Left lung (tissue), 4 donors: ENCODE measurements at regions not wholly inside any gene's neighbourhood (a gene's known extent, or its start where the extent isn't known, plus 50 kb on each side); places are given as distances from the start of the nearest gene placed in this dataset.
A peak's percentile ranks its signal among the peaks of the same experiment; 100 is the strongest.

ENCODE experiments used
- ATAC-seq: fragments of 200-7000 bp; cut with Tn5 transposase; one replicate; pipeline ENCODE4 v1.9.1; 2020; ENCODE audit warnings: moderate library complexity
- DNase-seq, 4 donors: peaks; one replicate each; pipeline ENCODE4 v3.0.0-alpha.2; 2013 to 2020
- H3K27ac ChIP-seq, 2 donors: fragments of 200-600 bp; sonication (generic) in 1 of 2; one replicate each; pipeline versions ENCODE4 v1.5.0 to v1.8.0; 2020 to 2021
- H3K27me3 ChIP-seq, 2 donors: fragments of 200-600 bp; sonication (generic) in 1 of 2; one replicate each; pipeline versions ENCODE4 v1.5.0 to v1.8.0; 2020 to 2021
- H3K36me3 ChIP-seq, 2 donors: fragments of 200-600 bp; sonication (generic) in 1 of 2; one replicate each; pipeline versions ENCODE4 v1.5.0 to v1.8.0; 2020 to 2021
- H3K4me1 ChIP-seq, 2 donors: fragments of 200-600 bp; one replicate each; pipeline ENCODE4 v1.8.0; 2021
- H3K4me3 ChIP-seq, 2 donors: fragments of 200-600 bp; sonication (generic) in 1 of 2; one replicate each; pipeline versions ENCODE4 v1.5.0 to v1.8.0; 2020 to 2021; ENCODE audit warnings: mild to moderate bottlenecking in 1 of 2
- H3K9me3 ChIP-seq, 2 donors: fragments of 200-600 bp; sonication (generic) in 1 of 2; one replicate each; pipeline versions ENCODE4 v1.5.0 to v1.8.0; 2020 to 2021
- intact Hi-C, 2 donors: fragments of 100-400 bp; cut with DNase I; formaldehyde crosslinking; loops; one replicate each; pipeline versions ENCODE4 v1.11.2 to v1.14.2; 2022
- TF ChIP-seq, protein P1 (sequence below), 2 donors: fragments of 200-600 bp; sonication (generic) in 1 of 2; IDR thresholded peaks; one replicate each; pipeline versions ENCODE4 v1.5.0 to v1.8.0; 2021; ENCODE audit warnings: antibody characterized with exemption in 2 of 2
- donor health status: DM: no; HTN: yes; CAD: no.
- donor health status: DM: no; HTN: no; CAD: no.

DNA sequence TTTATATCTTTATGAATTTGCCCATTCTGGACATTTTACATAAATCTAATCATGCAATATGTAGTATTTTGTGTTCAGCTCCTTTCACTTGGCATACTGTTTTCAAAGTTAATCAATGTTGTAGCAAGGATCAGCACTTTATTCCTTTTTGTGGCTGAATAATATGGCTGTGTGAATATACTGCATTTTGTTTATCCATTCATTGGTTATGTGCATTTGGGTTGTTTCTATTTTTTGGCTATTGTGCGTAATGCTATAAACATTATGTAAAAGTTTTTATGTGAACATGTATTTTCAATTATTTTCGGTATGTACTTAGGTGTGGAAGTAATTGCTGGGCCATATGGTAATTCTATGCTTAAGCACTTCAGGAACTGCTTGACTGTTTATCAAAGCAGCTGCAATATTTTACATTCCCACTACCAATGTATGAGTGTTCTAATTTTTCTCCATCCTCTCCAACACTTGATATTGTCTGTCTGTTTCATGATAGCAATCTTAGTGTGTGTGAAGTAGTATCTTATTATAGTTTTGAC lies 101.3 kb upstream of the P2RY1 start:
- TF ChIP-seq, protein P1, sequence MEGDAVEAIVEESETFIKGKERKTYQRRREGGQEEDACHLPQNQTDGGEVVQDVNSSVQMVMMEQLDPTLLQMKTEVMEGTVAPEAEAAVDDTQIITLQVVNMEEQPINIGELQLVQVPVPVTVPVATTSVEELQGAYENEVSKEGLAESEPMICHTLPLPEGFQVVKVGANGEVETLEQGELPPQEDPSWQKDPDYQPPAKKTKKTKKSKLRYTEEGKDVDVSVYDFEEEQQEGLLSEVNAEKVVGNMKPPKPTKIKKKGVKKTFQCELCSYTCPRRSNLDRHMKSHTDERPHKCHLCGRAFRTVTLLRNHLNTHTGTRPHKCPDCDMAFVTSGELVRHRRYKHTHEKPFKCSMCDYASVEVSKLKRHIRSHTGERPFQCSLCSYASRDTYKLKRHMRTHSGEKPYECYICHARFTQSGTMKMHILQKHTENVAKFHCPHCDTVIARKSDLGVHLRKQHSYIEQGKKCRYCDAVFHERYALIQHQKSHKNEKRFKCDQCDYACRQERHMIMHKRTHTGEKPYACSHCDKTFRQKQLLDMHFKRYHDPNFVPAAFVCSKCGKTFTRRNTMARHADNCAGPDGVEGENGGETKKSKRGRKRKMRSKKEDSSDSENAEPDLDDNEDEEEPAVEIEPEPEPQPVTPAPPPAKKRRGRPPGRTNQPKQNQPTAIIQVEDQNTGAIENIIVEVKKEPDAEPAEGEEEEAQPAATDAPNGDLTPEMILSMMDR (IDR thresholded peaks at IDR 0.05): no peak
- ATAC-seq: no peak
- Histone ChIP-seq H3K4me1 (no peaks in the 10 kb centered on the region), H3K36me3 (no peaks in the 10 kb centered on the region), H3K27ac (no peak overlapping the region), H3K9me3 (no peaks in the 10 kb centered on the region), H3K27me3 (no peaks in the 10 kb centered on the region), H3K4me3 (no peak overlapping the region)
- intact Hi-C loops: no loop called here
- DNase-seq: no peak

DNA sequence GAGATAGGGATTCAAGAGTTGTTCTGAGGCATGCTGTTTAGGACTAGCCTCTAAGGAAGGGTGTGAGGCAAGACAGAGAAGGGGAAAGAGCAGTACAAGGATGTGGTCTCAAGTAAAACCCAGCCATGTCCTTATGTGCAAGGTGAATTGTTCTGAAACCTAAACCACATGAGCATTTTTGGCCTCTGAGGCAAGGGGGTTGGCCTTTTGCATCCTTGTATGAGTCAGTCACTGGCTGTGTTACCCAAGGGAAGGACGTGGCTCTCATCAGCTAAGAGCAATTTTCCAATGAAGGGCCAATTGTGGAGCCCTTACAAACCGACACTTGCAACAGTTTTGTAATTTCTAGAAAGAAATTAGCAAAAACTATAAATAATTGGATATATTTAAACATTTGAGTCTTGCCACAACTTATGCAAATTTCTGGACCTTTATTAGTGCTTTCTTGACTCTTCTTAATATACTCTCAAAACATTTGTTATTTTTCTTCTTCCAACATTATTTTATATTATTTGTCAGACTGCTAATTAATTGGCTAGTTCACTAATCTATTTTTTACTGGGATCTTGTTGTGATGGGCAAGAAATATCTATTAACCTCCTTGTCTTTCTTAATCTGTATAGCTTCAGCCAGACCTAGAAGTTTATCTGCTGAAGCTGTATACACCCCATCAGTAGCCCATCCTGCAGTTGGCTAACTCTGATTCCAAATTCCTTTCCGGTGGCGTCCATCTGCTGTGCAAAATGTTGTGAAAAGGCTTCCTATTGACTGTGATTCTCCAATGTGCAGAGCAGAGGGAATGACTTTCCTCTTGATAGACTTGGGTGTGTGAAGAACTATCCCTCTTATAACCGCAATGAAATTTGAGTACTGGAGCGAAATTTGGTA lies 97.7 kb upstream of the P2RY1 start:
- Histone ChIP-seq H3K9me3 (no peaks in the 10 kb centered on the region), H3K36me3 (no peaks in the 10 kb centered on the region), H3K27ac (no peak overlapping the region), H3K4me3 (no peak overlapping the region), H3K27me3 (no peaks in the 10 kb centered on the region), H3K4me1 (no peaks in the 10 kb centered on the region)
- TF ChIP-seq, protein P1 (IDR thresholded peaks at IDR 0.05): no peak
- DNase-seq (peak in 1 of 4 donors; percentile 34), ATAC-seq (peak; percentile 70)
- intact Hi-C loops: no loop called here

GRCh38 chr3:152738656-152739055 lies 96.3 kb upstream of the P2RY1 start:
- Histone ChIP-seq H3K9me3 (no peaks in the 10 kb centered on the region), H3K27me3 (no peaks in the 10 kb centered on the region), H3K36me3 (no peaks in the 10 kb centered on the region), H3K4me3 (no peak overlapping the region), H3K27ac (no peak overlapping the region), H3K4me1 (no peaks in the 10 kb centered on the region)
- intact Hi-C loops: no loop called here
- DNase-seq (peak in 2 of 4 donors; percentile 44 to 69), ATAC-seq (peak; percentile 22)
- TF ChIP-seq, protein P1 (IDR thresholded peaks at IDR 0.05): no peak

DNA sequence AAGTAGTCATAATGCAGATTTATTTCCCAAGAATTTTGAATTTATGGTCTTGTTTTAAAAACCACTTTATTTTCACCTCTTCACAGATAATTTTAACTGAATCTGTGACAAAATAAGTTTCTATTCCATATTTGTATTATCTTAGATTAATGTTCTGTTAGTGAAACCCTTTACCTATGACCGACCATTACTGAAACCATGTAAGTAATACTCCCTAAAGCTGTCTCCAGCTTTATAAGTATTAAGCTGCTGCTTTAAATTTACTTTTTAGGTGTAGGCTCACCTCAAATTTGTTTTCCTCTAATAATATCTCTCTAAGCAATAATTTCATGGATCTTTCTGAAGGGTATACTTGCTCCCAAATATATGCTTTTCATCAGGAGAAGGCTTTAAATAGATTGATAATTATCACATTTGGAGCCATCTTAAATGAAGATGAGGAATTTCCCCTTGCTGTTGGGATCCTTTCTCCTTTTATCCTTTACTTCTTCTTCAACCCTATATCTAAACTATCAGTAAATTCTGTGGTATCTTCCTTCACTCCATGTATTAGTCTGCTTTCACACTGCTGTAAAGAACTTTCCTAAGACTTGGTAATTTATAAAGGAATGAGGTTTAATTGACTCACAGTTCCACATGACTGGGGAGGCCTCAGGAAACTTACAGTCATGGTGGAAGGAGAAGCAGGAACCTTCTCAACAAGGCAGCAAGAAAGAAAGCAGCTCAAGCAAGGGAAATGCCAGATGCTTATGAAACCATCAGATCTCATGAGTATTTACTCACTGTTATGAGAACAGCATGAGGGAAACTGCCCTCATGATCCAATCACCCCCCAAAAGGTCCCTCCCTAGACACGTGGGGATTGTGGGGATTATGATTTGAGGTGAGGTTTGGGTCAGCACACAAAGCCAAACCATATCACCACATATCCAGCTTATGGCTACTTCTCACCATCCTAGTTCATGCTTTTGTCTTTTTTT lies 92.3 kb upstream of the P2RY1 start:
- peaks cover 0 to 2% of the 10 kb centered on the region in 2 donors for H3K9me3 ChIP-seq
- DNase-seq (no peak), ATAC-seq (no peak)
- H3K27ac ChIP-seq: no peak overlapping the region
- intact Hi-C loops: no loop called here
- H3K4me3 ChIP-seq: no peak overlapping the region
- H3K4me1 ChIP-seq: no peaks in the 10 kb centered on the region
- TF ChIP-seq, protein P1 (IDR thresholded peaks at IDR 0.05): no peak
- H3K27me3 ChIP-seq: no peaks in the 10 kb centered on the region
- no peaks in the 10 kb centered on the region for H3K36me3 ChIP-seq
